ENCODE measurements at regions not wholly inside any gene's neighbourhood (a gene's known extent, or its start where the extent isn't known, plus 50 kb on each side); places are given as distances from the start of the nearest gene placed in this dataset.
"Not testable (repeated sequence)": the region's sequence is repeated elsewhere in the genome, so short reads cannot be mapped to it uniquely, and the experiment has no call there.

DNA sequence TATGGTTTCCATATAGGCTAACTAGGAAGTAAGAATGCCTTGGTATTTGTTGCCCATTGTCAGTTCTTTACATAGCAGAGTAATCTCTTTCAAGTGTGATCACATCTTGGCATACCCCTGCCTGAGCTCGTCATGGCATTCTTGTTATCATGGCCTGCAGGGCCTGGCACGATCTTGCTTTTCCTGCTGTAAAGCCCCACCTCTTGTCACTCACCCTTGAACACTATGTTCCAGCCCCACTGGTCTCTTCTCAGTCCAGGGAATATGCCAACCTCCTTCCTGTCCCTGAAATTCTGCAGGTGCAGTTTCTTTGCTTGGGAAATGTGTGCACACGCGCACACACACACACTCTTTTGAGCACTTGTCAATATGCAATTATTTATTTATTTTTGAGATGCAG, 250.2 kb upstream of the DMRT1 start:
- DNase-seq = no peak

DNA sequence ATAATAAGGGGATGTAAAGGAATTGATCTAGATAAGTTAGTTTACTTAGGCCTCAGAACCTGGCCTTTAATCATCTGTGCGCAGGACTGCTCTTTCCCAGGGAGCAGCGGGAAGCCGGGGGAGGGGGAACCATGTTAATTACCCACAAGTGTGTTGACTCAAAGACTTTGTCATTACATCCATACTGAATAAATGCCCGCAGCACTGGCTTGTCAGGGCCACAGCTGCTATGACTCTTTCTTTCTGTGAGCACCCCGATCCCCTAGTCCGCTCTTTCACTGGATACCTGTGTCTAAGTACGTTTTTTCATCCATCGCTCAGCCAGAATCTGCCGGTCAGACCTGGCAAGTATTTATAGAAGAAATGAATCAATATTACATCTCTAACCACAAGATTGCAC, 249.3 kb upstream of the DMRT1 start:
- no peak for DNase-seq

DNA sequence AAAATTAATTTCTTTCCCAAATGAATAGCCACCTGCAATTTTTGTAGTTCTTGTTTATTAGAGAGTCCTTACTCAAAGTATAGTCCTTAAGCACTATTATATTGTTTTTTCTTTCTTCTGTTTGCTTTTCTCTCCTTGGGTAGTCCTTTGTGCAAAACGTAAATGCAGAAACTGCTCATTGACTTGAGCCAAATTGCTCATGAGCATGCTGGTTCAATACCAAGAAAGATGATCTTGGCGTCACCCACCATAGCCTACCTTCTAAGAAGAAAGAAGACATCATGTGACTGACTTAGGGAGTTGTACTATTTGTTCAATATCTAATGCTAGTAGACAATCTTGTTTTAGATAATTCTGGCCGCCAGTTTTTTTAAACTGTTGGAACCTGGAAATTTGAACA, 248.8 kb upstream of the DMRT1 start:
- no peak for DNase-seq

DNA sequence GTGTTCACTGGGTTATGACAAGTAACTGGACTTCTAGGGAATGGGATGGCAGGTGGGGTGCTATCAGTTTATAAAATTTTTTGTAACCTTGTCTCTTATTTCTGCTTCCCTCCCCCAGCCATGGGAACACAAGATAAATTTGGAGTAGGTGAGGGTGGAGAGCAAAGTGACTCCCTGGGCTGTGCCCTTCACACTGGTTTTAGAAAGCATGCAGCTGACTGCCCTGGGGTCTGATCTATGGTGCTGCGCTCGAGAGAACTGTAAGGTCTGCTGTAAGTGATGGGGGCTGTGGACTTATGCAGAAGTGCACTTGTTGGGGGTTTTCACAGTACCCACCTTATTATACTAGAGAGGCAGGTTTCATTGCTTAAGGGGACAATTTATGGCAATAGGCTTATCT, 247.7 kb upstream of the DMRT1 start:
- DNase-seq = no peak

DNA sequence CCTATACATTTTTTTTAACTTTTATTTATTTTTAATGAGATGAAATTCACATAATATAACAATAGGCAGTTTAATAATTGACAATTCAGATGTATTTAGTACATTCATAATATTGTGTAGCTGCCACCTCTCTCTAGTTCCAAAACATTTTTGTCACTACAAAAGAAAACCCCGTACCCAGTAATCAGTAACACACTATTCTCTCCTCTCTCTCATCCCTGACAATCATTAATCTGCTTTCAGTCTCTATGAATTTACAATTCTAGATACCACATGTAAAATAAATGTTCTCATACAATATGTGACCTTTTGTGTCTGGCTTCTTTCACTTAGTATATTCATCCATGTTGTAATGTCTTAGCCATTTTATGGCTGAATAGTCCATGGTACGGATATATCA, 244.8 kb upstream of the DMRT1 start:
- no peak for DNase-seq

DNA sequence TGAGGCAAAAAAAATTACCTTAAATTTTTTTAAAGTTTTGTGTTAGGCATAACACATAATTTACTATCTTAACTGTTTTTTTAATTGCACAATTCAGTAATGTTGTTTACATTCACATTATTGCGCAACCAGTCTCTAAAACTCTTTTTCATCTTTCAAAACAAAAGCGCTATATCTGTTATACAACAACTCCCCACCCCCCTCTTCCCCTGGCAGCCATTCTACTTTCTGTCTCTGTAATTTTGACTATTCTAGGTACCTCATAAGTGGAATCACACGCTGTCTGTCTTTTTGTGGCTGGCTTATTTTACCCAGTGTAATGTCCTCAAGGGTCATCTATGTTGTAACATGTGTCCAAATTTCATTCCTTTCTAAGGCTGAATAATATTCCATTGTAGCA, 241.5 kb upstream of the DMRT1 start:
- DNase-seq = no peak

DNA sequence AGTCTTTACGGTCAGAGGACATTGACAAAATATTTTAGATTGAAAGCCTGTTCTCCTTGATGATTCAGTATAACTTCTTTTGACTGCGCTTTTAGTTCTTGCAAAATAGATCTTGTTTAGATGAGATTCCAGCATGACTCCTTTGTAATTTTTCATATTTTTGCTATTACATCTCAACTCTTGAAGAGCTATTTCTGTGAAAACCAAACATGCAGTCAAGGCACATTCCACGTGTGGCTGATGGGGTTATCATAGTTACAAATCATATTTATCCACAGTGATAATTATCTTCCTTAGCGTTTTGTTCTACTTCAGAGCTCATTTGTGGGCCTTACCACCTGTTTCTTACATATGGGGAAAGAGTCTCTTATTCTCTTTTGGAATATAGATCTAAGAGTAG, 238.8 kb upstream of the DMRT1 start:
- DNase-seq = no peak

DNA sequence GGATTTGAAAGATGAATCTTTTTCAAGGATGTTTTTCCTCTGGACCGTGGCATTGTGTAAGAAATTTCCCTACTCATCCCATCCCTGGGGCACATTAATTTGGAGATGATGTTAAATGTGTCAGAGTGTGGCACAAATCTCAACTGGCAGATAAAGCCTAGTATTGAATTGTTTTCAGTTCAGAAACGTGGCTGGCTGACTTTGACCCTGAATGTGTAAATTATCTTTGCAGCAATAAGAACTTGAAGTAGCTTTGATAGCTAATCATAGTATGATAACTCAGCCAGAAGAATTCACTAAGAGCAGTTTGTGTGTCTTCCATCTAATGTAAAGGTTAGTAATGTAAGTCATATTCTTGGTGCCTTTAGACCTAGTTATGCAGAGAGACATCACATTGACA, 238.4 kb upstream of the DMRT1 start:
- DNase-seq = no peak

DNA sequence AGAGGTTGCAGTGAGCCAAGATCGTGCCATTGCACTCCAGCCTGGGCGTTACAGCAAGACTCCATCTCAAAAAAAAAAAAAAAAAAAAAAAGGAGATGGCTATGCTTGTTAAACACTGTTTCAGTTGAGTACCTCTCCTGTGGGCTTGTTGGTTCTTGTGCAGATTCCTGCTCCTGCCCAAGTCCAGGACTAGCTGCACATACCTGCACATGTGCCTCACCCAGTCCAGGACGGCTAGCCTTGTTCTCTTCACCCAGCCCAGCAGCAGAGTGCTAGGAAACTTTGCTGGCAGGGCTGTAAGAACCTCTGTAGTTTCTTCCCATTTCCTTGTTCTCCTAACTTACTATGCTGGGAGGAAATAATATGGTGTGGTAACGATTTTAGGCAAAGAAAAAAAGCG, 234.1 kb upstream of the DMRT1 start:
- no peak for DNase-seq

DNA sequence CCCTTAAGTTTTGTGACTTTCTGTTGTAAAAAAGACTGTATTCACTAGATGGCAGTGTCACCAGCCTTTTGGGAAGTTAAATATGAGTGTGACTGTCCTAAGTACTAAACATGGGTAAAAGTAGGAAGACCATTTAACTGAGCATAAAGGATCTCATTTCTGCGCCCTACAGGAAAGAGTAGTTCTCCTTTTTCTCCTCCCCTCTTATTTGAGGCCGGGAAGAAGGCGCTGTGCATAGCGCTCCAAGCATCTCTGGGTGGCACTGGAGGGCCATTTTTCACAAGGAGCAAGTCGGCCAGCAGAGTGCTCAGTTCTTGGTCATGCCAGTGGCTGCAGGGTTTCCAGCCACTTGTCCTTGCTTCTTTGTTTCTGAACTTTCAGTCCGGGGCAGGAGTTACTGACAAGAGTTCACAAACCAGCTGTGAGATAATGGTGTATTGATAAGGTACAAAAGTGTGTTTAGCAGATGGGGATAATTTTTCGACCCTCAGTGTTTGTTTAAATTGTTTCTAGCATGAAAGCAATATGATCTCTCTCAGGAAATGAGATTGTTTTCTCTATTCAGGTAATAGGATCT, 227.6 kb upstream of the DMRT1 start:
- DNase-seq = peak; percentile 19

DNA sequence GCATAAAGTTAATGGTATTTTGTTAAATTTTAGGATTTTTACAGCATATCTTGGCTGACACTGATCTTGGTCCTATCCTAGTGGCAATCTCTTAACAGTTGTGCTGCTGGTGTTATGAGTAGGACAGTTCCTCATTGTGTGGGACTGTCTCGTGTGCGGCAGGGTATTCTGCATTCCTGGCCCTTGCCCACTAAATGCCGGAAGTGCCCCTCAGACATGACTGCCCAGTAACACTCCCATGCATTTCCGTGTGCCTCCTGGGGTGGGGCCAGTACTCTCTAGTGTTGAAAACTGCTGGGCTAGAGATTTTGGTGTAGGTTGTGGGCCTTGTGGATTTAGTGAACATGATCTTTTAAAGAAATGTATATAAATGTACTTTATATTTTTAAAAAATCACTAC, 227.1 kb upstream of the DMRT1 start:
- DNase-seq = no peak

DNA sequence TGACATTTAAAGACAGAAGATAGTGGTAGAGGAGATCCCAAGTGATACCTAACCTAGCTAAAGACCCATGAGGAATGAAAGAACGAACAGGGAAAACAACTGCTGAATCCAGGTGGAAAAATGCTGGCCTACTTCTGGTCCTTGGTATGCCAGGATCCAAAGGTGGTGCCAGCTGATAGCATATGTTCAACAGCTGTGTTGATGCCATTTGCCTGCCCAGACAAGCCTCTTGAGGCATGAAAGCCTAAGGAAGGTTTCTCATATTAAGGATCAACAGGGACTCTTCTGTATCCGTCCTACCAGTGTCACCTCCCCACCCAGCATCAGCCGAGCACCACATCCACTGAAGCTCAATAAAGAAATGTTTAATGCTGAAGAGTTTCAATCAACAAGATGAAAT, 225.7 kb upstream of the DMRT1 start:
- no peak for DNase-seq

DNA sequence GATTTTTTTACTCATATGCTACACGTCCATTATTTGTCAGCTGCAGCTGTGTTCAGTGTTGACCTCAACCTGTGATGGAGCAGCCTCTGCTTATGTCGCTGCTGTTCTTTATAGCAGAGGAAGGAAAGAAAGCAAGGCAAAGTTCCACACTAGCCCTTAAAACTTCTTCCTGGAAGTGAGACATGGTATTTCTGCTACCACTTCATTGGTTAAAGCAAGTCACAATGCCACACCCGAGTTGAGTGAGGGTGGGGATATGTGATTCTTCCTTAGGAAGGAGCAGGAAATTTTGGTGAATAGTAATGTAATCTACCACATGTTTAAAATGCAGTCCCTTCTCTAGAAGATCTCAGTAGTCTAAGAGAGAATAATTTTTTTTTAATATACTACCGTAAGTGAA, 224.8 kb upstream of the DMRT1 start:
- DNase-seq = no peak

DNA sequence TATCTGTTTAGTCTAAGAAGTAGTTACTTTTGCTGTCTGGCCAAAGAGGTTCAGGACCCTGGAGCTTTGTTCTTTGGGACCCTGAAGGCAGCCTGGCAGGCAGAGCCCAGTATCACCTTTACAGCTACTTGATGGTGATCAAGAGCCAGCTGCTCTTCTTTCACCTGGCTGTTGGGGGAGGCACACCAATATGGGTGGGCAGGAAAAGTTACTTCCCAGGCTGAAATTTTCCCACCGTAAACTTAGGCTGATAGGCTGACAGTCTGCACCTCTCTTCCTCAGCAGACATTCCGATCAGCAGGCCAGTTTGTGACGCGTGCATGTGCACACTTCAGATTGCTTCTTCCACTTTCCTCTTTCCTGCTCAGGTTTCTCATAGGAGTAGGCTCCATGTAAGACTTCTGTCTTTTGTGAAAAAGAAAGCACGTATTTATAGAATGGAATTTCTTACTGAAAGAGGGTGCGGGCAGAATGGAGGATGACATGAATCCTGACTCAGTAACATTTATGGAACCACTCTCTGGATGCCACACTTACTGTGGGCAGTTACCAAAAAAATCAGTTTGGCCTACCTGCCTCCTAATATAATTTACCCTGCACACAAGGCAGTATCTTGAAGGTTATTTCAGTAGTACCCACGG, 223.9 kb upstream of the DMRT1 start:
- no peak for DNase-seq

DNA sequence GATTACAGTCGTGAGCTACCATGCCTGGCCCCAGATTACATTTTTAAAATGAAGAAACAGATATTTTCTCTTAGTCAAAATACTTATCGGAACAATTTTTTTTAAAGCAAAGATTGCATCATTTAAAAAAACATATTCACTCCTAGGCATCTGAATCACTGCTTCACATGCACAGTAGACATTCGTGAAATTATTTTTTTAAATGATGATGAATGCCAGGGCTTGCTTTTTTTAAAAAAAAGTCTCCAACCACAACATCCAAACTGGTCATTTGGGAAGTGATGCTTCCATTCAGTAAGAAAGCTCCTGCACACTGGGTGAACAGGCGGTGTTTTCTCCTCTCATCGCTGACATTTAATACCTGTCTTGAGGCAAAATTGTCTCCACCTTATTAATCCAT, 223.0 kb upstream of the DMRT1 start:
- DNase-seq = no peak

DNA sequence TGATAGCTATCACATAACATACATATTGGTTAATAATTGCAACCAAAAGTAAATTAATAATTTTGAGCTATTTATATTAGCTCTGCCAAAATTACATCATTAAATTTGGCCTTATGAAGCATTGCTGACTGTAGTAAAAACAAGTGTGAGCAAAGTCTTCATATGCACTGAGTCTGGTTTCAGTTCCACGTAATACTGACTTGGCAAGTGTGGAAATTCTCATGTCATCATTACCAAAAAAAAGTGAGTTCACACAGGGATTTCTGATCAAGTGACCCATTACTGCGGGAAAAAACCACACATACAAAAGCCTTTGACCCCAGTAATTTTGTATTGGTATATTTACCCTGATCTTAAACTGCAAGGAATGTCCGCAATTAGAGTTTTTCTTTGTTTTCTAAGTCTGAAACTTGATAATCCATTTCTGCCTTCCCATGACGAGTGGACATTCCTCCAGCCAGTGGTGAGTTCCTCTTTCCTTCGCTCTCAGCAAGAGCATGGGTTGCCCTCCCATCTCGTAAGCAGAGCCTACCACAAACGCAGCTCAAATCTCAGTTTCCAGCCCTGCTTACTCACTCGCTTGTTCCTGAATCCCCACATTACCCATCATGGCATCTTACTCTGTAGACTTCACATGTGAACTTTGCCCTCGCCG, 220.2 kb upstream of the DMRT1 start:
- DNase-seq = no peak

DNA sequence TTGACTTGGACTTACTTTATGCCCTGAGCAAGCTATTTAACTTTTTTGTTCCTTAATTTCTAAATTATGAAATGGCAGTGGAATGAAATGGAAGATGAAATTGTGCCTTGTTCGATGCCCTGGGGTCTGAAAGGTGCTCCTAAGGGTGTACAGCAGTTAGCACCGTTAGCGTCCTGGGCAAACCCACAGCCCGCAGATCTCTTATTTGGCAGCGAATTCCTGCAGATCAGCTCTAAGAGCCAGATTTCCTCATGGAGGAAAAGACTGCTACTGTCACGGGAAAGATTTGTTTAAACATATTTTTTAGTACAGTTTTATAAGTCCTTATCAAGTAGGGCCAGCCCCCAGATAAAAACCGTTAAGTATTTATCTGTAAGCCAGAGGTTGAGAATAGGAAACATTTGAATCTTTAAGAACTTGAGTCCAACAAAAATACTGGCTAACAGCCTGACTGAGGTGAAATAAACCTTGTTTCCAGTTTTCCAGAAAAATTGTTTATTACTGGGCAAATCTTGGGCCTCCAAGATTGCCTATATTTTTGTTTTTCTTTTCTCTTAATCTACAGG, 216.5 kb upstream of the DMRT1 start:
- DNase-seq = no peak

DNA sequence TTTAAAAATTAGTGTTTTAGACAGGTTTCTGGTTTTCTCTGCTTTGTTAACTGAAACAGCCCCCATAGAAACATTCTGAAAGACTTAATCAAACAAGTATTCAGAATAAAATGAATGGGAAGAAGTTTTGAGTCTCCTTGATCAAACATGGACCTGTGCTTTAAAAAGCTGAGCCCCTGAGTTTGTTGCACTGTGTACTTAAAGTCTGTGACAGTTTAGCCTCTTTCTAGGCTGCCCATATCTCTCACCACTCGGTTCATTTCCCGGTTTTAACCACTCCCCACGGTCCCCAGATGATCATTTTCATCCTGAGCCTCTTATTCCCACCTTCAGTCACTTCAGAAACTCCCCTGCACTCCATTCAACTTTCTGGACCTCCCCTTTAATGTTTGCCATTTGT, 215.9 kb upstream of the DMRT1 start:
- no peak for DNase-seq

DNA sequence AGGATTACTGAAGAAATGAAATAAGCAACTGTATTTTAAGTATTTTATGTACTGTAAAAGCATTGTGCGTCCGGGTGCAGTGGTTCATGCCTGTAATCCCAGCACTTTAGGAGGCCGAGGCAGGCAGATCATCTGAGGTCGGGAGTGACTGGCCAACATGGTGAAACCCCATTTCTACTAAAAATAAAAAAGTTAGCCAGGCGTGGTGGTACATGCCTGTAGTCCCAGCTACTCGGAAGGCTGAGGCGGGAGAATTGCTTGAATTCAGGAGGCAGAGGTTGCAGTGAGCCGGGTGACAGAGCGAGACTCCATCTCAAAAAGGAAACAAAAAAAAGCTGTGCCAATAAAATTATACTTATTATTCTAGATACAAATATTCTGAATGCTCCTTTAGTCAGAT, 215.4 kb upstream of the DMRT1 start:
- not testable (repeated sequence) for DNase-seq

DNA sequence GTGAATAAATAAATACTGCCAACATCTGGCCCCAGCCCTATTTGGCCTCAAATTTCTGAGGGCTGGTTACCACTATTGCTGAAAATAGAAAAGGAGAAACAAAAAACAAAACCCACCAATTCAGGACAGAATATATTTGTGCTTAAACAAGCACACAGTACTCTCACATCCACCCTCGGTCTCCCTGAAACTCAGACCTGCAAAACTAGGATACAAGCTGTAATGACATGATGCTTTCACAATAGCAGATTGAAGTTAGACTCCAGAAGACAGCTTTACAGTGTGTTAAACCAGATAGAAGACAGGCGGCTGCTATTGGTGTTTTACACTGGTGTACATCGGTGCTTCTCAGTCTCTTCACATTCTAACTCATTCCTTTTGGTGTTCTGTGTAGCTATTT, 214.9 kb upstream of the DMRT1 start:
- no peak for DNase-seq

DNA sequence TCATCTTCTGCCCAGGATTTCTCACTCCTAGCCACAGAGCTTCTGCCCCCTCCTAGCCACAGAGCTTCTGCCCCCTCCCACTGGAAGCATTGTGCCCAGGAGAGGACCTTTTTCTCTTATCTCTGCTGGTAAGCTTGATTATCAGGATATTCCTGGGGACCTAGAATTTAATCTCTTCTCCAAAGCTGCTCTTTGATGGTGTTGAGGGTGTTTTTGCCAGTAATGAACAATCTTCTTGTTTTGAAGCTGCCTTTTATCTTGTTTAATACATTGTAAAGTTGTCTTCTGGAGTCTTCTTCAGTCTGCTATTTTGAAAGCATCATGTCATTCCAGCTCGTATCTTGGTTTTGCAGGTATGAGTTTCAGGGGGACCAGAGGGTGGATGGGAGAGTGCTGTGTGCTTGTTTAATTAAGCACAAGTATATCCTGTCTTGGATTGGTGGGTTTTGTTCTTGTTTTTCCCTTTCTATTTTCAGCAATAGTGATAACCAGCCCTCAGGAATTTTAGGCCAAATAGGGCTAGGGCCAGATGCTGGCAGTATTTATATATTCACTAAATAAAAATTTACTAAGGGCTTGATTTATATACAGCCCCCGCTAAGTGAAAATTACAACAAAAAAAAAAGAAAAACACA, 214.0 kb upstream of the DMRT1 start:
- DNase-seq = no peak

DNA sequence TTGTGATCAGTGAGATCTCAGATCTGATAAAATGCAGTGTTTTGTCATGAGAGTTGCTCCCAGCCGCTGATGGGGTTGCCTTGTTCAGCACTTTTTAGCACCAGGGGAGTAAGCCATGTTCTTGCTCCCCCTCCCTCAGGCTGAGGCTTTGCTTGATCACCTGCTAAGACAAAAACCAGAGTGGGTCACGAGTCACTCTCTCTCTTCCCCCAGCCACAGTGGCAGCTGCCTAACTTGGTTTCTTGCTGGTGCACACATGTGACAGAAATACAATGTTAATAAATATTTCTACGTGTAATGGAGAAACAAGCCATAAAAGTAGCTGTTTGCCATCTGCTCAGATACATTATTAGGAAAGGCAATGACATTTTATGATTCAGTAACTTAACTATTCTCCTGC, 212.4 kb upstream of the DMRT1 start:
- no peak for DNase-seq

DNA sequence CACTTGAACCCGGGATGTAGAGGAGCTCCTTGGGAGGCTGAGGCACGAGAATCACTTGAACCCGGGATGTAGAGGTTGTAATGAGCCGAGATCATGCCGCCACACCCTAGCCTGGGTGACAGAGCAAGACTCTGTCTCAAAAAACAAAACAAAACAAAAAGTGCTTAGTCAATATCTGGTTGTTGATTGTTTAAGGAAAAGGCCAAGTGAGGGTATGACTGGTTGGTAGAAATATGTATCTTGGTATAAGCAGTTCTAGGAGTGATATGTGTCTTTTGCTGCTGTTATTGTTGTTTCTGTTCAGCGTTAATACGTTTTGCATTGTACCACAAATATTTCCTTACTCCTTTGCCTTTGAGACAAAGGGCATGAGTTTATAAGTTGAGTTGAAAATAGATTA, 210.7 kb upstream of the DMRT1 start:
- DNase-seq = no peak

DNA sequence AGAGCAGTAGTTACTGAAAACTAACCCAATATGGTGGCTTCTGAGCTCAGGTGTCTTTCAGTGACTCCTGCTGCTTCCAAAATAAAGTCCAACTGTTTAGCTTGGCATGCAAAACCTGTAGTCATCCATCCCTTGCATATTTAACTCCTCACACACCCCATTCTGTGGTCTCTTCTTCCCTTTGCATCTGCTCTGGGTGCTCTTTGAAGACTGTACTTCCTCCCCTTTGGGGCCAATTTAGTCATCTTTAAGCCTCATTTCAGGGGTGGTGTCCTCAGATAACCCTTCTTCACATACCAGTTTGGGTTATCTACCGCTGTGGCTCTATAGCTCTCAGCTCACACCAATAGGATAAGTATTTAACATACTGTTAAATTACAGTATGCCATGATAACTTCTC, 209.9 kb upstream of the DMRT1 start:
- DNase-seq = no peak

Measured in activated CD8-positive, alpha-beta memory T cell treated with anti-CD3 and anti-CD28 coated beads, Interleukin-2, amount 50 U/mL, for 4 hours (primary cell).